ENCODE measurements at regions not wholly inside any gene's neighbourhood (a gene's known extent, or its start where the extent isn't known, plus 50 kb on each side); places are given as distances from the start of the nearest gene placed in this dataset.

- TF ChIP-seq CTCF (IDR thresholded peaks at IDR 0.05; ENCODE audit: low read length) (no peak), EZH2phosphoT487 (IDR thresholded peaks at IDR 0.05; ENCODE audit: low read length) (no peak), EZH2 (optimal IDR thresholded peaks at IDR 0.05; ENCODE audit: low read depth, low read length) (no peak)
- no peak overlapping the region for H2AFZ ChIP-seq (ENCODE audit: low read length)
Measured at GRCh38 chr2:120631724-120632123, 103.9 kb upstream of the GLI2 start.

GRCh38 chr2:120632796-120633646 lies 102.6 kb upstream of the GLI2 start:
- Histone ChIP-seq H3K4me3 (ENCODE audit: low read length) (no peak overlapping the region), H3K27ac (ENCODE audit: low read length) (no peak overlapping the region), H3F3A (ENCODE audit: insufficient read depth, low read length) (no peaks in the 10 kb centered on the region), H3K9ac (ENCODE audit: low read length) (no peak overlapping the region), H2AFZ (ENCODE audit: low read length) (no peak overlapping the region), H4K20me1 (ENCODE audit: insufficient read depth, low read length) (no peaks in the 10 kb centered on the region), H3K27me3 (replicated peaks; ENCODE audit: insufficient read depth, low read length) (no peaks in the 10 kb centered on the region; the same call in 1 of the 2 replicates), H3K9me2 (replicated peaks; ENCODE audit: insufficient read depth, low read length) (no peaks in the 10 kb centered on the region), H3K4me1 (ENCODE audit: low read length) (no peaks in the 10 kb centered on the region), H3K9me3 (replicated peaks; ENCODE audit: insufficient read depth, low read length) (no peaks in the 10 kb centered on the region), H3K36me3 (replicated peaks; ENCODE audit: insufficient read depth, low read length) (no peaks in the 10 kb centered on the region), H3K4me2 (ENCODE audit: low read depth, low read length) (no peak overlapping the region), H3K79me2 (ENCODE audit: low read length) (no peaks in the 10 kb centered on the region)
- no peak for DNase-seq
- TF ChIP-seq EZH2phosphoT487 (IDR thresholded peaks at IDR 0.05; ENCODE audit: low read length) (no peak), EZH2 (optimal IDR thresholded peaks at IDR 0.05; ENCODE audit: low read depth, low read length) (no peak), CTCF (IDR thresholded peaks at IDR 0.05; ENCODE audit: low read length) (no peak)

More at GRCh38 chr2:120631724-120632123, 103.9 kb upstream of the GLI2 start:
- Histone ChIP-seq H3K27me3 (replicated peaks; ENCODE audit: insufficient read depth, low read length) (no peaks in the 10 kb centered on the region; the same call in 1 of the 2 replicates), H3K27ac (ENCODE audit: low read length) (no peak overlapping the region), H3K9me2 (replicated peaks; ENCODE audit: insufficient read depth, low read length) (no peaks in the 10 kb centered on the region), H3K9ac (ENCODE audit: low read length) (no peak overlapping the region), H4K20me1 (ENCODE audit: insufficient read depth, low read length) (no peaks in the 10 kb centered on the region), H3K4me3 (ENCODE audit: low read length) (no peak overlapping the region), H3K4me2 (ENCODE audit: low read depth, low read length) (no peak overlapping the region), H3K79me2 (ENCODE audit: low read length) (no peaks in the 10 kb centered on the region), H3K36me3 (replicated peaks; ENCODE audit: insufficient read depth, low read length) (no peaks in the 10 kb centered on the region), H3K9me3 (replicated peaks; ENCODE audit: insufficient read depth, low read length) (no peaks in the 10 kb centered on the region), H3F3A (ENCODE audit: insufficient read depth, low read length) (no peaks in the 10 kb centered on the region), H3K4me1 (ENCODE audit: low read length) (no peaks in the 10 kb centered on the region)
- DNase-seq: no peak

- H3K36me3 ChIP-seq (replicated peaks; ENCODE audit: insufficient read depth, low read length): no peaks in the 10 kb centered on the region
- no peaks in the 10 kb centered on the region for H3K9me3 ChIP-seq (replicated peaks; ENCODE audit: insufficient read depth, low read length)
- H3K9me2 ChIP-seq (replicated peaks; ENCODE audit: insufficient read depth, low read length): no peaks in the 10 kb centered on the region
- no peak overlapping the region for H3K4me3 ChIP-seq (ENCODE audit: low read length)
- H2AFZ ChIP-seq (ENCODE audit: low read length): no peak overlapping the region
- no peak overlapping the region for H3K9ac ChIP-seq (ENCODE audit: low read length)
- H3K79me2 ChIP-seq (ENCODE audit: low read length): no peaks in the 10 kb centered on the region
- TF ChIP-seq CTCF (IDR thresholded peaks at IDR 0.05; ENCODE audit: low read length) (no peak), EZH2 (optimal IDR thresholded peaks at IDR 0.05; ENCODE audit: low read depth, low read length) (no peak), EZH2phosphoT487 (IDR thresholded peaks at IDR 0.05; ENCODE audit: low read length) (no peak)
- H3K4me2 ChIP-seq (ENCODE audit: low read depth, low read length): no peak overlapping the region
- no peak for DNase-seq
- no peaks in the 10 kb centered on the region; the same call in 1 of the 2 replicates for H3K27me3 ChIP-seq (replicated peaks; ENCODE audit: insufficient read depth, low read length)
- no peaks in the 10 kb centered on the region for H4K20me1 ChIP-seq (ENCODE audit: insufficient read depth, low read length)
- H3K27ac ChIP-seq (ENCODE audit: low read length): no peak overlapping the region
- H3K4me1 ChIP-seq (ENCODE audit: low read length): no peaks in the 10 kb centered on the region
- H3F3A ChIP-seq (ENCODE audit: insufficient read depth, low read length): no peaks in the 10 kb centered on the region
Measured at GRCh38 chr2:120634533-120634932, 101.1 kb upstream of the GLI2 start.

All from MM.1S (cell line).